ENCODE measurements at regions not wholly inside any gene's neighbourhood (a gene's known extent, or its start where the extent isn't known, plus 50 kb on each side); places are given as distances from the start of the nearest gene placed in this dataset.

- BruUV-seq (replicated peaks) = no TSS peak
- Histone ChIP-seq H3K4me2 (ENCODE audit: insufficient read depth, low read length) (no peak overlapping the region), H3K36me3 (ENCODE audit: control insufficient read depth in 2 of 2, extremely low read depth in 1 of 2, insufficient read depth in 2 of 2, low read length in 2 of 2) (no peaks in the 10 kb centered on the region), H2AFZ (ENCODE audit: low read depth, low read length) (no peak overlapping the region), H3K4me1 (ENCODE audit: control insufficient read depth, extremely low read depth, insufficient read depth, low read length) (no peaks in the 10 kb centered on the region), H4K20me1 (replicated peaks; ENCODE audit: control insufficient read depth, extremely low read depth, insufficient read depth, low read length) (no peaks in the 10 kb centered on the region), H3K79me2 (ENCODE audit: control insufficient read depth, insufficient read depth, low read length) (no peaks in the 10 kb centered on the region), H3K27me3 (ENCODE audit: control insufficient read depth in 2 of 2, insufficient read depth in 2 of 2, low read length in 2 of 2) (peaks cover 0 to 2% of the 10 kb centered on the region in 2 experiments), H3K9me1 (replicated peaks; ENCODE audit: control insufficient read depth, extremely low read depth, insufficient read depth, low read length) (no peaks in the 10 kb centered on the region), H3K9ac (replicated peaks; ENCODE audit: extremely low read depth, insufficient read depth, low read length) (no peak overlapping the region), H3K27ac (ENCODE audit: insufficient read depth, low read depth, low read length) (no peak overlapping the region), H3K9me3 (replicated peaks; ENCODE audit: control insufficient read depth, insufficient read depth, low read length) (no peaks in the 10 kb centered on the region), H3K4me3 (replicated peaks in 1 of 3; ENCODE audit: insufficient read depth in 1 of 3, low read depth in 1 of 3, low read length in 3 of 3) (no peak overlapping the region)
- DNase-seq (ENCODE audit: low read depth, low spot score) = no peak
- dilution Hi-C loops (cut with MboI; ENCODE audit: extremely low pct_ligation_motif_present, low sequenced_read_pairs) (no loop called here), intact Hi-C loops (cut with micrococcal nuclease) (no loop called here)
- no peak for FAIRE-seq
- TF ChIP-seq, protein P1, sequence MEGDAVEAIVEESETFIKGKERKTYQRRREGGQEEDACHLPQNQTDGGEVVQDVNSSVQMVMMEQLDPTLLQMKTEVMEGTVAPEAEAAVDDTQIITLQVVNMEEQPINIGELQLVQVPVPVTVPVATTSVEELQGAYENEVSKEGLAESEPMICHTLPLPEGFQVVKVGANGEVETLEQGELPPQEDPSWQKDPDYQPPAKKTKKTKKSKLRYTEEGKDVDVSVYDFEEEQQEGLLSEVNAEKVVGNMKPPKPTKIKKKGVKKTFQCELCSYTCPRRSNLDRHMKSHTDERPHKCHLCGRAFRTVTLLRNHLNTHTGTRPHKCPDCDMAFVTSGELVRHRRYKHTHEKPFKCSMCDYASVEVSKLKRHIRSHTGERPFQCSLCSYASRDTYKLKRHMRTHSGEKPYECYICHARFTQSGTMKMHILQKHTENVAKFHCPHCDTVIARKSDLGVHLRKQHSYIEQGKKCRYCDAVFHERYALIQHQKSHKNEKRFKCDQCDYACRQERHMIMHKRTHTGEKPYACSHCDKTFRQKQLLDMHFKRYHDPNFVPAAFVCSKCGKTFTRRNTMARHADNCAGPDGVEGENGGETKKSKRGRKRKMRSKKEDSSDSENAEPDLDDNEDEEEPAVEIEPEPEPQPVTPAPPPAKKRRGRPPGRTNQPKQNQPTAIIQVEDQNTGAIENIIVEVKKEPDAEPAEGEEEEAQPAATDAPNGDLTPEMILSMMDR (IDR thresholded peaks at IDR 0.05; ENCODE audit: extremely low read depth in 1 of 2, insufficient read depth in 1 of 2, low read depth in 1 of 2, low read length in 2 of 2) = no peak
- TF ChIP-seq, protein P2, sequence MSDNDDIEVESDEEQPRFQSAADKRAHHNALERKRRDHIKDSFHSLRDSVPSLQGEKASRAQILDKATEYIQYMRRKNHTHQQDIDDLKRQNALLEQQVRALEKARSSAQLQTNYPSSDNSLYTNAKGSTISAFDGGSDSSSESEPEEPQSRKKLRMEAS (IDR thresholded peaks at IDR 0.05; ENCODE audit: insufficient read depth, insufficient read length) = no peak
- TF ChIP-seq MYC (IDR thresholded peaks at IDR 0.05; ENCODE audit: low read depth, low read length) = no peak
- CTCF ChIA-PET = interaction anchor here (1.1 kb wide), 1 partner anchor 8 kb away, joined by 4 read pairs; no protein-coding TSS in a partner anchor
- POLR2A ChIA-PET = no interaction called here
Observed at GRCh38 chr2:175872721-175873120, 129.3 kb downstream of the LNPK start.

- Histone ChIP-seq H3K36me3 (ENCODE audit: control insufficient read depth in 2 of 2, extremely low read depth in 1 of 2, insufficient read depth in 2 of 2, low read length in 2 of 2) (no peaks in the 10 kb centered on the region), H3K4me3 (replicated peaks in 1 of 3; ENCODE audit: insufficient read depth in 1 of 3, low read depth in 1 of 3, low read length in 3 of 3) (no peak overlapping the region), H3K9me1 (replicated peaks; ENCODE audit: control insufficient read depth, extremely low read depth, insufficient read depth, low read length) (no peaks in the 10 kb centered on the region), H3K27me3 (ENCODE audit: control insufficient read depth in 2 of 2, insufficient read depth in 2 of 2, low read length in 2 of 2) (peaks cover 0 to 2% of the 10 kb centered on the region in 2 experiments), H3K27ac (ENCODE audit: insufficient read depth, low read depth, low read length) (no peak overlapping the region), H3K4me1 (ENCODE audit: control insufficient read depth, extremely low read depth, insufficient read depth, low read length) (no peaks in the 10 kb centered on the region), H2AFZ (ENCODE audit: low read depth, low read length) (no peak overlapping the region), H3K79me2 (ENCODE audit: control insufficient read depth, insufficient read depth, low read length) (no peaks in the 10 kb centered on the region), H4K20me1 (replicated peaks; ENCODE audit: control insufficient read depth, extremely low read depth, insufficient read depth, low read length) (no peaks in the 10 kb centered on the region), H3K9me3 (replicated peaks; ENCODE audit: control insufficient read depth, insufficient read depth, low read length) (no peaks in the 10 kb centered on the region), H3K4me2 (ENCODE audit: insufficient read depth, low read length) (no peak overlapping the region), H3K9ac (replicated peaks; ENCODE audit: extremely low read depth, insufficient read depth, low read length) (no peak overlapping the region)
- dilution Hi-C loops (cut with MboI; ENCODE audit: extremely low pct_ligation_motif_present, low sequenced_read_pairs) = no loop called here
- ChIA-PET CTCF (no interaction called here), POLR2A (no interaction called here)
- BruUV-seq (replicated peaks) = no TSS peak
- TF ChIP-seq MYC (IDR thresholded peaks at IDR 0.05; ENCODE audit: low read depth, low read length) = no peak
- TF ChIP-seq POLR2A (IDR thresholded peaks at IDR 0.05; ENCODE audit: low read depth, low read length) = no peak
- TF ChIP-seq, protein P2 (IDR thresholded peaks at IDR 0.05; ENCODE audit: insufficient read depth, insufficient read length) = no peak
- TF ChIP-seq, protein P1 (IDR thresholded peaks at IDR 0.05; ENCODE audit: extremely low read depth in 1 of 2, insufficient read depth in 1 of 2, low read depth in 1 of 2, low read length in 2 of 2) = no peak
- TF ChIP-seq JUN (IDR thresholded peaks at IDR 0.05; ENCODE audit: borderline replicate concordance, insufficient read depth, insufficient read length, low read depth) = no peak
- TF ChIP-seq FOS (IDR thresholded peaks at IDR 0.05; ENCODE audit: borderline replicate concordance, insufficient read depth, low read length) = no peak
- no peak for TF ChIP-seq GATA2 (IDR thresholded peaks at IDR 0.05; ENCODE audit: insufficient read depth, insufficient read length, low read depth, low read length)
- intact Hi-C loops (cut with micrococcal nuclease) = no loop called here
- DNase-seq (ENCODE audit: low read depth, low spot score) (no peak), FAIRE-seq (no peak)
Observed at GRCh38 chr2:175872005-175872348, 130.1 kb downstream of the LNPK start.

Data from endothelial cell of umbilical vein (primary cell).